ENCODE measurements at regions not wholly inside any gene's neighbourhood (a gene's known extent, or its start where the extent isn't known, plus 50 kb on each side); places are given as distances from the start of the nearest gene placed in this dataset.

- no peaks in the 10 kb centered on the region for H3K4me1 ChIP-seq
- no peak for DNase-seq
- H3K4me3 ChIP-seq = no peak overlapping the region
- no peaks in the 10 kb centered on the region for H3K36me3 ChIP-seq
- no peak for TF ChIP-seq CTCF (IDR thresholded peaks at IDR 0.05; ENCODE audit: borderline replicate concordance)
- intact Hi-C loops (cut with micrococcal nuclease) = no loop called here
- no peak overlapping the region for H3K27ac ChIP-seq (replicated peaks)
- H3K9me3 ChIP-seq (replicated peaks) = no peaks in the 10 kb centered on the region
- H3K27me3 ChIP-seq (ENCODE audit: low read depth) = no peaks in the 10 kb centered on the region
Observed at GRCh38 chr5:89123581-89123980, 240.6 kb upstream of the MEF2C start.

DNA sequence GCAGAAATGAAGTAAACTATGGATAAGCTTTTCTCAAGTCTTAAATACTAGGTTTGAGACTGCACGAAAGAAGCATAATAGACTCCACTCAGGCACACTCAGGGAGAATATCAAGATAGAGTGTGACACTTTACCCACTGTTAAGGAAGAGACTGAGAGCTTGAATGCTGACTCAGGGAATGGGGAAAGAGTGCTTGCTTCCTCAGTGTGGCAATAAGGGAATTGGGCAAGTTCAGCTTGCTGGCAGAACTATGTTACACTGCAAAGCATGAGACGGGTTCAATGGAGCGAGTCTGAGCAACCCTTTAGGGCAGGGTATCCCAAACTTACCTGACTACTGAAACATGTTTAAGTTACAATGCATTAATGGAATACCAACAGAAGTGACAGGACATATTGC lies 237.7 kb upstream of the MEF2C start:
- Histone ChIP-seq H3K36me3 (no peaks in the 10 kb centered on the region), H3K4me3 (no peak overlapping the region), H3K4me1 (no peaks in the 10 kb centered on the region), H3K9me3 (replicated peaks) (no peaks in the 10 kb centered on the region), H3K27me3 (ENCODE audit: low read depth) (no peaks in the 10 kb centered on the region), H3K27ac (replicated peaks) (no peak overlapping the region)
- DNase-seq = no peak
- intact Hi-C loops (cut with micrococcal nuclease) = no loop called here
- no peak for TF ChIP-seq CTCF (IDR thresholded peaks at IDR 0.05; ENCODE audit: borderline replicate concordance)

DNA sequence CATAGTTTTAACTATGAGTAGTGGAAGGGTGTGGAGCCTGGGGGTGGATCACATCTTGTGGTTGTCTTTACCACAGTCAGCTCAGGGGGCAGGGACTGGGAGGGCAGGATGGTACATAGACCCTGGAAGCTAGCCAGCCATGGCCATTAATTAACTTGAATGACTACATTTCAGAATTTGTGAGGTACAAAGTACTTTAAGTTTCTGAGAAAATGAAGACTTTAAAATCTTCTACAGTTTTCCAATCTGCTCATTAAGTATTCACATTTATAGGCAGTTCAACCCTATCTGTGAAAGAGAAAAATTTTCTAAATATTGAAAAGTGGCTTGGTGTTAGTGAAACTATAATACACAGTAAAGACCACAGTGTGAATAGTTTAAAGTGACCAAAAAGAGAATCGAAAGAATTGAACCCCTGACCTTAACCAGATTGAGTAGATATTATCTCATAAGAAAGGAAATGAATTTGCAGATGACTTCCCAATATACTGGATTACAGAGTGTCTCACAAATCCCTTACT lies 234.2 kb upstream of the MEF2C start:
- no peak for DNase-seq
- Histone ChIP-seq H3K27ac (replicated peaks) (no peak overlapping the region), H3K9me3 (replicated peaks) (no peaks in the 10 kb centered on the region), H3K4me3 (no peak overlapping the region), H3K36me3 (no peaks in the 10 kb centered on the region), H3K27me3 (ENCODE audit: low read depth) (no peaks in the 10 kb centered on the region), H3K4me1 (no peaks in the 10 kb centered on the region)
- TF ChIP-seq CTCF (IDR thresholded peaks at IDR 0.05; ENCODE audit: borderline replicate concordance) = no peak
- intact Hi-C loops (cut with micrococcal nuclease) = no loop called here

DNA sequence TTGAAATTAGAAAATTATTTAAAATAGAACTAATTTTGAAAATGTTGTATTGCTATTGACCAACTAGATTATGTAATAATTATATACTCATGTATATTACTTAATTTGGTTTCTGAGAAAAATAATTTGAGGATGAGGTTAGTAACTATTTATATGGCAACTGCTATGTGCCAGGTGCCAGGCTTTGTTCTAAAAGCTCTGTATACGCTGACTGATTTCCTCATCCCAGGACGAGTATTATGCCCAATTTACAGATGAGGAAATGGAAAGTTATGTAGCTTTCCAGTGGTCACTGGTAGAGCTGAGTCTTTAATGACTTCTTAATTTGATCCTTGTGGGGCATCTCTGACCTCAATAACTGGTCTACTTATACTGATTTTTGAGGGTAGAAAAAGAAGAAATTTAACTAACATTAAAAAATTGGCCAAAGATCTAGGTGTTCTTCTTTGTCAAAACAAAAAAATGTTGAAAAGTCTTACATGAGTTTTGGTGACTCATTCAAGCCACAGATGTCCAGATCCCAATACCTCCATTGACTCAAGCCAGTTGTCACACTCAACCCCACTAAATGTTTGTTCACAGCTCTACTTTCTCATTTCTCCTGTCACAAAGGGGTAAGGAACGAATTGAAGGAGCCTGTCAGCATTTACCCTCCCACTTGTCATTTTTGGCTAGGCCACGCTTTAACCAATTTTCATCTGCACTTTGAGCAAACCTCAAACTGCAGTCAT lies 228.1 kb upstream of the MEF2C start:
- no peak for TF ChIP-seq CTCF (IDR thresholded peaks at IDR 0.05; ENCODE audit: borderline replicate concordance)
- Histone ChIP-seq H3K27ac (replicated peaks) (no peak overlapping the region), H3K27me3 (ENCODE audit: low read depth) (no peaks in the 10 kb centered on the region), H3K36me3 (no peaks in the 10 kb centered on the region), H3K4me3 (no peak overlapping the region), H3K9me3 (replicated peaks) (peaks cover 4% of the 10 kb centered on the region), H3K4me1 (no peaks in the 10 kb centered on the region)
- intact Hi-C loops (cut with micrococcal nuclease) = no loop called here
- DNase-seq = no peak

- no peaks in the 10 kb centered on the region for H3K36me3 ChIP-seq
- intact Hi-C loops (cut with micrococcal nuclease) = no loop called here
- no peaks in the 10 kb centered on the region for H3K27me3 ChIP-seq (ENCODE audit: low read depth)
- TF ChIP-seq CTCF (IDR thresholded peaks at IDR 0.05; ENCODE audit: borderline replicate concordance) = no peak
- no peaks in the 10 kb centered on the region for H3K4me1 ChIP-seq
- H3K9me3 ChIP-seq (replicated peaks) = peaks cover 4% of the 10 kb centered on the region
- no peak overlapping the region for H3K4me3 ChIP-seq
- H3K27ac ChIP-seq (replicated peaks) = no peak overlapping the region
- DNase-seq = no peak
Observed at GRCh38 chr5:89106480-89106879, 223.5 kb upstream of the MEF2C start.

All from left ventricle myocardium inferior (tissue), 1 donor.